ENCODE measurements at regions not wholly inside any gene's neighbourhood (a gene's known extent, or its start where the extent isn't known, plus 50 kb on each side); places are given as distances from the start of the nearest gene placed in this dataset.
A peak's percentile ranks its signal among the peaks of the same experiment; 100 is the strongest.
"Not testable (repeated sequence)": the region's sequence is repeated elsewhere in the genome, so short reads cannot be mapped to it uniquely, and the experiment has no call there.

DNA sequence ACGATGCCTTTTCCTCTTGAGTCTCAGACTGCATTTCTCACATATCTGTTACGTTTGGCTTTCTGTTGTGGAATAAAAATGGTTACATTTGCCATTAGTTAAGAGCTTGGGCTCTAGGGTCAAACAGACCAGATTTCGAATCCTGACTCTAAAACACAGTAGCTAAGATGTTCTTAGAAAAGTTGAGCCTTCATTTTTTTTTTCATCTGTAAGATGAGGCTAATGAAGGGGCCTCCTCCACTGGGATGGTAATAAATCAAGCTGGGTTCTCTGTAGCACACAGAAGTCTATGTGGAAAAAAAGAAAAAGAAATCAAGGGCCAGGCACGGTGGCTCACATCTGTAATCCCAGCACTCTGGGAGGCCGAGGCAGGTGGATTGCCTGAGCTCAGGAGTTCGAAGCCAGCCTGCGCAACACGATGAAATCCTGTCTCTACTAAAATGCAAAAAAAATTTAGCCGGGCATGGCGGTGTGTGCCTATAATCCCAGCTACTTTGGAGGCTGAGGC is 49.9 kb upstream of the CAPRIN1 start:
- no peak for DNase-seq (ENCODE audit: low spot score)

DNA sequence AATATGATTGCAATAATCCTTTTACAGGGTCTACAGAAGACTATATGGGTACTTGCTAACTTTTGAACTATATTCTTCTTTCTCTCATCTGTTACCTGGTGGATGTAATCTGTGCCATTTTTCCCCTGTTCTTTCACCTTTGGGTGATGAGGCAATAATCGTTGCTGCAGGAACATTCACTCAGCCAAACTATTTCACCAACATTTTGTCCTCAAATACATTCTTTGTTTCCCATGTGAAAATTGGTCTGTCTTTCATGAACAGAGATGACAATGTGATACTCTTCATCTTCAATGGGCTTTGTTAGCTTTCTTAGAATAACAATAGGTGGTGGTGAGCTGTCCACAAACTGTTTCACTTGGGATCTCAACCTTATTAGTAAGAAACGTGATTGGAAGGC is 52.1 kb upstream of the CAPRIN1 start:
- DNase-seq (ENCODE audit: low spot score), result no peak

DNA sequence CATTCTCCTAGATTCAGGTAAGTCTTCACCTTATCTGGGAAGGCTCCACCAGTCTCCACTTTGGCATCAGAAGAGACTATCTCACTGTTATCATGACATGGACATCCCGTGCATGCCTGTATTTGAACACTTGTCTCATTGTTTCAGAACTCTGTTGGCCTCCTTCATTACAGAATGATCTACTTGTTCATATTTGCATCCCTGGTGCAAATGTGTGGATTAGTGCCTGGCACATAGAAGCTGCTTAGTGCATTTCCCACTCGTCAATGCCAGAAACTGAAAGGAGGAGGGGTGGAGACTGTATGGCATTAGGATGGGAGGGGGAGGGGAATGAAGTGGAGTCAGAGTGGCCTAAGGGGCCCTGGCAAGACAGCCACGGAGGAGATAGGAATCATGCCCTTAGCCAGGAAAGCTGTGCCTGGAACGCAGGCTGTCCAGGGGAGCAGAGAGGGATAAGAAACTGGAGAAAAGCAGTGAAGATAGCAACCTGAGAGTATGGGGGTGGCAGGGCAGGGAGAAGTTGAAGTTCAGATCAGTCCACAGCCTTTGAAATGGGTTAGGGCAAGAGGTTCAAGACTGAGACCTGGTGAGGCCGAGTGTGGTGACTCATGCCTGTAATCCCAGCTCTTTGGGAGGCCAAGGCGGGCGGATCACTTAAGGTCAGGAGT is 53.8 kb upstream of the CAPRIN1 start:
- DNase-seq (ENCODE audit: low spot score), result no peak

DNA sequence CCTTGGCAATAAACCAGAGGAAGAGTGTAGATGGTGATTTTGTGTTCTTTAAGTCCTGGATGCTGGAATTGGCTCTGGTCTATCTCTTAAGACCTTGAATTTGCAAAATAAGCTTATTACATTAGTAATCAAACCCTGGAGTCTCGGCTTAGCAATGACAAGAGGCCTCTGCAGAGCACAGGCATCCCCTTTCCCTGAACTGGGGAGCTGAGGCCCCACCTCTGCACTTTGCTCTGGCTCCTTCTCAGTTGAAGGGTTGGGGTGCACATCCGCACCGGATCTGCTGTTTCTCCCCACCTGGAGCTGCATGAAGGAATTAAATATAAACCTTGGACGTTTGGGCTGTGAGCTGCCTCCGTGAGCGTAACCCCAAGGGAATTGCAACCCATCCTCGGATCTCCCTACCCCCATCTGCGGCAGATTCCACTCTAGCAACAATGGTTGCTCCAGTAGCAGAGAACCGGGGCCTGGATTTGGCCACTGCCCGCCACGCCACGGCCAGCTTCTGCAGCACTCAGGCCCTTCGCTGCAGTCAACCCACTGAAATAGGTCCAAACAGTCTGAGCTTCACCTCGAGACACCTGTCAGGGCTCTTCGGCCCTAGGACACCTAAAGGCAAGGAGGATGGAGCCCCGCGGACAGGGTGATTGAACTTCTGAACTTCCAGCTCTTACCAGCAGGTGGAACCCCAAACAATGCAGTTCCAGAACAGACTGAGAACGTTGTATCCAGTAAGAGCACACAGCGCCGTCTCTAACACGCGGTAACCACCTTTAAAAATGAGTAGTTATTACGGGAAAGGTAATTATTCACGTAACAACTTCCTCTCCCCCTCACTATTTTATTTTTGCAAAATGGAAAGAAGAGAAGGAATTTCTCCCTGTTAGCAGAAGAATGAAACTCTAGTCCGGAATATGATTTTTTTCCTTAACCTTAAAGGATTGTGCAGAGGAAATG is 54.8 kb upstream of the CAPRIN1 start:
- DNase-seq (ENCODE audit: low spot score), result peak; percentile 93

GRCh38 chr11:33994937-33995336 is 56.6 kb upstream of the CAPRIN1 start:
- no peak for DNase-seq (ENCODE audit: low spot score)

GRCh38 chr11:33991136-33991535 is 60.4 kb upstream of the CAPRIN1 start:
- not testable (repeated sequence) for DNase-seq (ENCODE audit: low spot score)

DNA sequence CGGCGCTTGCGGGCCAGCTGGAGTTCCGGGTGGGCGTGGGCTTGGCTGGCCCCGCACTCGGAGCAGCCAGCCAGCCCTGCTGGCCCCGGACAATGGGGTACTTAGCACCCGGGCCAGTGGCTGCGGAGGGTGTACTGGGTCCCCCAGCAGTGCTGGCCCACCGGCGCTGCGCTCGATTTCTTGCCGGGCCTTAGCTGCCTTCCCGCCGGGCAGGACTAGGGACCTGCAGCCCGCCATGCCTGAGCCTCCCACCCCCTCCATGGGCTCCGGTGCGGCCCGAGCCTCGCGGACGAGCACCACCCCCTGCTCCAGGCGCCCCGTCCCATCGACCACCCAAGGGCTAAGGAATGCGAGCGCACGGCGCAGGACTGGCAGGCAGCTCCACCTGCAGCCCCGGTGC is 61.4 kb upstream of the CAPRIN1 start:
- not testable (repeated sequence) for DNase-seq (ENCODE audit: low spot score)

DNA sequence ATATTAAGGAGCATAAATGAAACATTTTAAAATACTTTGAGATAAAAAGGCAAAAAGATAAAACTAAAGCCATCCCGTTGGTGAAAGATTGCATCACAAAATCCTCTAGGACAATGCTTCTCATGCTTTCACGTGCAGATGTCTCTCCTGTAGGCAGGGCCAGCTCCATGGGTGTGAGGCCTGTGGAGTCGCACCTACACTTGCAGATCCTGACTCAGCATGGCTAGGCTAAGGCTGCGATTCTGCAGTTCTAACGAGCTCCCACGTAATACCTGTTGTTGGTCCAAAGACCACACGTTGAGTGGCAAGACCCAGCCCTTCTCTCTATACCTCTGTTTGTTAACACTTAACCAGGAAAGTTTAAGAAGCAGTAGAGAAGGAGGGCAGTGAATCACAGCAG is 62.1 kb upstream of the CAPRIN1 start:
- no peak for DNase-seq (ENCODE audit: low spot score)

DNA sequence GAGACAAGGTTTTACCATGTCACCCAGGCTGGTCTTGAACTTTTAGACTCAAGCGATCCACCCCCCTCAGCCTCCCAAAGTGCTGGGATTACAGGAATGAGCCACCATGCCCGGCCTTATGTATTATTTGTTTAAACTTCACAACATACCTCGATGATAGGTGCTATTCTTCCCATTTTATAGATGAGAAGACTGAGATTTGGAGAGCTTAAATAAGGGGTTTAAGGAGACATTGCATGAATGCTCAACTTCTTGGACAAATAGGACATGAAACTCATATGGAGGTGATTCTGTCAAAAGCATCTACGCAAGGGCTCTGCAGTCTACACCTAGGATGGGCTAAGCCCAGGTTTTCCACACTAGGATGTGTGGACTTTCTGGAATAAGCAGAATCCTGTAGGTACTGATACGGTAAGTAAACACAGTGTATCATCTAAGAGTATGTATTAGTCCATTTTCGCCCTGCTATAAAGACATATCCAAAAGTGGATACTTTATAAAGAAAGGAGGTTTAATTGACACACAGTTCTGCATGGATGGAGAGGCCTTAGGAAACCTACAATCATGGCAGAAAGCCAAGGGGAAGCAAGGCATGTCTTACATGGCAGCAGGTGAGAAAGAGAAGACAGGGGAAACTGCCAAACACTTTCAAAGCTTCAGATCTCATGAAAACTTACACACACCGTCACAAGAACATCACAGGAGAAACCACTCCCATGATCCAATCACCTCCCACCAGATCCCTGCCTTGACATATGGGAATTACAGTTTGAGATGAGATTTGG is 62.8 kb upstream of the CAPRIN1 start:
- peak; percentile 22 for DNase-seq (ENCODE audit: low spot score)

GRCh38 chr11:33987975-33988580 is 63.5 kb upstream of the CAPRIN1 start:
- peak; percentile 80 for DNase-seq (ENCODE audit: low spot score)

DNA sequence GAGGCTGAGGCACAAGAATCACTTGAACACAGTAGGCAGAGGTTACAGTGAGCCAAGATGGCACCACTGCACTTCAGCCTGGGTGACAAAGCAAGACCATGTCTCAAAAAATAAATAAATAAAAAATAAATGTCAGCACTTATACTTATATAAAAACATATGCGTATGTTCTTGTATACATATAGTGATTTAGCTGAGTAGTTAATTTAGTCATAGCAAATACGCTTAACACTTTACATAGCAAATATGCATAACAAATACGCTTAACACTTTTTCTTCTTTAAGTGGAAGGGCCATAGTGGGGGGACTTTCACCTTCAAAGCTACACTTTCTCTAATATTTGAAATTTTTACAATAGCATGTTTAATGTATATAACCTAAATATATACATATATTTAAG is 64.0 kb upstream of the CAPRIN1 start:
- DNase-seq (ENCODE audit: low spot score), result no peak

DNA sequence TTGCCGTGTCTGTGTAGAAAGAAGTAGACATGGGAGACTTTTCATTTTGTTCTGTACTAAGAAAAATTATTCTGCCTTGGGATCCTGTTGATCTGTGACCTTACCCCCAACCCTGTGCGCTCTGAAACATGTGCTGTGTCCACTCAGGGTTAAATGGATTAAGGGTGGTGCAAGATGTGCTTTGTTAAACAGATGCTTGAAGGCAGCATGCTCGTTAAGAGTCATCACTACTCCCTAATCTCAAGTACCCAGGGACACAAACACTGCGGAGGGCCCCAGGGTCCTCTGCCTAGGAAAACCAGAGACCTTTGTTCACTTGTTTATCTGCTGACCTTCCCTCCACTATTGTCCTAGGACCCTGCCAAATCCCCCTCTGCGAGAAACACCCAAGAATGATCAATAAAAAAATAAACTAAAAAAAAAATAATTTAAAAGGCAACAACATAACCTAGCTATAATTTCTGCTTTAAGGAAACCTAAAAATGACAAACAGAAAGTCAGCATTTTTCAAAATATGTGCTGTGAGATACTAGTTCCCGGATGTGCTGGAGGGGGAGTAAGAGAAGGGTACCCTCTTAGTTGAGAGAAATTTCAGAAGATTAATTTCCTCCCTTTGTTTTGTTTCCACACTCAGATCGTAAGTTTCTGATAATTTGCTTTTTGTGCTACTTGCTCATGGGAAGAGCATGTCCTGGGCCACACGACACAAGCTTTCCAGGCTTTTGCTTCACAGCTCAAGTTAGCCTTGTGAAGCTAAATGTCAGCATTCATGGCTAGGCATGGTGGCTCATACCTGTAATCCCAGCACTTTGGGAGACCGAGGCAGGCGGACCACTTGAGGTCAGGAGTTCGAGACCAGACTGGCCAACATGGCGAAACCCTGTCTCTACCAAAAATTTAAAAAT is 64.7 kb upstream of the CAPRIN1 start:
- not testable (repeated sequence) for DNase-seq (ENCODE audit: low spot score)

- DNase-seq (ENCODE audit: low spot score), result no peak
Measured at GRCh38 chr11:33984682-33985389, 66.7 kb upstream of the CAPRIN1 start.

DNA sequence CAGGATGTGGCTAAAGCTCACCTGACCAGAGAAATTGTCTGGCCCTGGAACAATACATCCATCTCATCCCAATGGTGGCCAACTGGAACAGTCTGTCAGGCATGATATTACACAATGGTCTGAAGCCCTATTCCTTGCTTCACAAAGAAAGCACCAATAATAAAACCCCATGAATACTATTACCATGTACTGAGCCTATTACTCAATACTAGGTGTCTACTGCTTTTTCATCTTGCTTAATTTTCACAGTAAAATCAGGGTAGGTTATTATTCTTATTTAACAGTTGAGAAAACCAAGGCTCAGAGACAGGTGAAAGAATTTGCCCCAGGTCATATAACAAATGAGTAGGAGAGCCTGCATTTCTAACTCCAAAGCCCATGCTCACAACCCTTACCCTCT is 68.9 kb upstream of the CAPRIN1 start:
- DNase-seq (ENCODE audit: low spot score), result no peak

GRCh38 chr11:33980897-33981296 is 70.6 kb upstream of the CAPRIN1 start:
- DNase-seq (ENCODE audit: low spot score), result no peak

GRCh38 chr11:33978376-33978775 is 73.2 kb upstream of the CAPRIN1 start:
- DNase-seq (ENCODE audit: low spot score), result no peak

- no peak for DNase-seq (ENCODE audit: low spot score)
Measured at GRCh38 chr11:33977676-33978075, 73.9 kb upstream of the CAPRIN1 start.

GRCh38 chr11:33976495-33977199 is 74.9 kb upstream of the CAPRIN1 start:
- DNase-seq (ENCODE audit: low spot score), result no peak

- DNase-seq (ENCODE audit: low spot score), result no peak
Measured at GRCh38 chr11:33974804-33975203, 76.7 kb upstream of the CAPRIN1 start.

All from HT-29 (cell line).